NCI-H69 (cell line): ENCODE measurements at regions not wholly inside any gene's neighbourhood (a gene's known extent, or its start where the extent isn't known, plus 50 kb on each side); places are given as distances from the start of the nearest gene placed in this dataset.
"Not testable (repeated sequence)": the region's sequence is repeated elsewhere in the genome, so short reads cannot be mapped to it uniquely, and the experiment has no call there.

Experiments
- DNase-seq: peaks from one replicate; lab custom pipeline; 2025; lab: John Stamatoyannopoulos, UW

DNA sequence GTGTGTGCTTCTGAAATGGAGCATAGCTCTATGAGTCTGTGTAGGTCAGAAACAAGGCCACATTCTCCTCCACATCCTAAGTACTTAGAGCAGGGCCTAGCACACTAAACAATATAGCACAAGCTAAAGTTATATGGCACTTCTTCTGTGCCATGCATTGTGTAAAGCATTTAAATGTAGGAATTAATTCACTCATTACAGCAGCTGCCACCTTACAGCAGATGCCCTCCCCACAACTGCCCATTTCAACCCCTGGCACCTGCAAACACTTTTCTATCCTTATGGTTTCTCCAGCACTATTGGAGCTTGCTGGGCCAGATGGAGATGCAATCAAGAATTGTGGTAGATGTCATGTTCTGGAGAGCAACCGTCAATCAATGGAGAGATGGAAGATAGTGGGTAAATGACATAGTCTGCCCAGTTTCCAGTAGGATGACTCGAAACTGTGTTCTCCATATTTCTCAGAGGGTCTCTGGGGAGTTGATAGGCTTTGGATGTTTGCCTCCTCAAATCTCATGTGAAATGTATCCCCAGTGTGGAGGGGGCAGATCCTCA lies 373.7 kb downstream of the DOK5 start:
- peak; percentile 21 for DNase-seq

DNA sequence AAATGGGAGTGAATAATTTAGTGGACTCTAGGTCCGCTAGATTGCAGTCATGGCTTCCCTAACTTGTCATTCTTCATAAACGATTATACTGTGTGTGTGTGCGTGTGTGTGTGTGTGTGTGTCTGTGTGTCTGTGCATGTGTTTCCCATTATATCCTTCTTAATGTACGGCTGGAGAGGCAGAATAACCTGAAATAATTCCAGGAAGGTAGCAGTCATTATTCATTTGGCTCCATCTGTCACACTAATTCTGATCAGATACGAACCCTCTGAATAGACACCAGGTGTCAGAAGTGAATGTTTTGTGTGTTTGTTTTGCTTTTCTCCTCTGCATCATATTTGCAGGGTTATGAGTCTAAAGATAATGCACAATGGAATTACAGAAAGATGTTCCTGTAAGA lies 372.9 kb downstream of the DOK5 start:
- peak; percentile 61 for DNase-seq

DNA sequence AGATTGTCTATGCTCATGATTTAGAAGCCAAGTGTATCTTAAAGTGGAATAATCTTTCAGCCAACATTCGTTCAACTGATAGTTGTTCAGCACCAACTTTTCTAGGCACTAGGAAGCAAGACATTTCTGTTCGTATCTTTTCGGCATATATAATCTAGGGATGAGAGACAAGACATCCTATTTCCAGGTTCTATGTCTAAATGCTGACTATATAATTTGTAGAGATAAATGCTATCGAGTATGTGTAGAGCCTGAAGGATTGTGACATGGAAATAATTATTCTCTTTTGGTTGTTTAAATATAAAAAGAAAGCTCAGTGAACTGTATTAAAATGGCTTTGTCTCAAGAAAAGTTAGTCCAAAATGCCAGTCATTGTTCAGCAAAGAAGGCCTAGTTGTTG lies 371.6 kb downstream of the DOK5 start:
- DNase-seq, result no peak

DNA sequence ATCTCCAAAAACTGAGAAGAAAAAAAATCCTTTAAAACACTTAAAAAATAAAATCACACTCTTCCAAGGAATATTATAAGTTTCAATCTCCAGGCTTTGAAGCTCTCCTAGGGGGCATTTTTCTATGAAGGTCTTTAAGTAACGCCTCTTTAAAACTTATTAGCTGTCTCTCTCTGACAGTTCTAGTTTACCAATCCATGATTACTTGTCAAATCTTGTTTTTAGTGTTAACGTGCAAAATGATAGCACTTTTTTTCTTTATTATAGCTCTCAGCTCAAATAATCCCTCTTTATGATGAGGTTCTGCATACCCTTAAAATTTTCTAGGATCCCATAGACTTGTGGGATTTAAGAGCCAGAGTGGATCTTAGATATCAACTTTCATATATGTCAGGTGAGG lies 369.0 kb downstream of the DOK5 start:
- DNase-seq, result no peak

DNA sequence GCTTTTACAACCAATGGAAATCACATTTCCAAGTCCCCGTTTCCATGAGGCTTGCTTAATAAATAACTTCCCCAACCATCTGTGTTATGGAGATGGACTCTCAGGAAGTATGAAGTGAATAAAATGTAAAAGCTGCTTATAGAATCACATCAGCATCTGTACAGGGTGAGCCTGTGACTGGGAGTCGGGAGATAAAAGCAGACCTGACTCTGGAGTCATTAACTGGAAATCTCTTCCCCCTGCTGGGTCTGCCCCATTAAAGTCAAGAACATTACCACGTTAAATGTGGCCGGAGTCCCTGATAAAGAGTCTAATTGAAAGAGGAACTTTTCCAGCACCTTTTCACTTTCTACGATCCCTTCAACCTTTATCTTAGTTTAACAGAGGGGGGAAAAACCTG lies 368.5 kb downstream of the DOK5 start:
- DNase-seq, result no peak

DNA sequence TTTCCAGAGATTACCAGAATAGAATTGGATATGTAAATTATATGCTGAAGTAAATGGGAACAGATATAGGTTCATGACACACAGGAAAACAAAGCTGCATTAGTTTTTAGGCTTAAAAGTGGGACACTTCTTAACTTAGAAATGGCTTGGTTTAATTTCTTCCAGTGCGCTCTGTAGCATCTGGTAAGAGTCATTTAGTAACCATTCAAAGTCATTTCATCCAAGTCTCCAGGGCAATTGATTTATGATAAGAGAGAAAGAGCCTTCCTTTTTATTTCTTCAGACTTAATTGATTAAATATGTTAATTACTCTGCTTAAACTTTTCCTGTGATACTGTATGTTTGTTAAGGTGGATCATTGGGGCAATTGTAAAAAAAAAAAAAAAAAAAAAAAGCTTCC lies 368.0 kb downstream of the DOK5 start:
- DNase-seq, result no peak

DNA sequence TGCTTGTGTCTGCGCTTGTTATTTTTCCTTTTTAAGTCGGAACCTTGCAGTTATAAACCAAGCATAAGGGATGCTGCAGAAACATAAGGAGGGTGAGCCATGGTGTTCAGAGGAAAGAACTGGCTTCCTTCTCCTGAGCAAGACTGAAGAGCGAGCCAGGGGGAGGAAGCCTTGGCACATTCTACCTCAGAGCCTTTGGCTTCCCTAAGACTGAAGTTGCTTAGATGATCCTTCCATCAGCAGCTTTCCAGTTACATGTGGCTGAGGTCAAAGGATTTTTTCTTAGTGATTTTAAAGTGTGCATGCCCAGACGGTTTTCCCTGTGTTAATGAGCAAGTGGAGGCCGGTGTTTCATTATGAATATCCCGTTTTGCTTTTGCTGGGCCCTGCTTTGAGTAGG lies 363.8 kb downstream of the DOK5 start:
- no peak for DNase-seq

DNA sequence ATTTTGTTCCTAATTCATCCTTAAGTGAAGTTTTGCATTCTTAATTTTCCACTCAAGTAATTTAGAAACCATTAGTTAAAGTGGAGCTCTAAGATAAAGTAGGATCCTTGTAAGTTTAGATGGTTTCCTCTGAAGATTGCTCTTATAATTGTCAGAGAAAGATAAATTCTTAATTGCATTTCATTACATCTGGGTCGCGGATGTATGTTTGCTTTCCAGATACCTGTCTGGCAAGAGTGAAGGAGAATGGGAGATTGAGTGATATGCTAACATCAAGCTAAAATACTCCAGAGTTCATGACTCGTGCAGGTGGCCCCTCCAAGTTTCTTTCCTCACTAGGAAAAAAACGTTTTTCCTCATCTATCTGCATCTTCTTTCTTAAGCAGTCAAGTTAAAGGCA lies 361.8 kb downstream of the DOK5 start:
- DNase-seq, result no peak

DNA sequence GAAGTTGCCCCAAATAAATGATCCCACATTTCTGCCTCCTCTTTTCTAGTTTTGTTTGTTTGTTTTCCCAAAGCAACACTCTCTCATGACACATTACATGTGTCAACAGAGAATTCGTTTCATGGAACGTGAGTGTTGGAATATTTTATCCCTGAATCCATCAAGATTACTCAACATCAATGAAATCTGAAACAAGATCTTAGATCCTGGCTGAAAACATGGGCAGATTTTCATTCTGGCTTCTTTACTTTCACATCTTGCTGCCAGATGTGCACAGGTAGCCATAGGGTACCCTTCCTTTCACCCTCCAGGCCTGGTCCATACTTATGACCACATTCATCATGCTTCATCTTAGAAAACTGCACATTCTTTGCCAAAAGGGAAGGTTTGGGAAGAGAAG lies 347.0 kb downstream of the DOK5 start:
- no peak for DNase-seq

DNA sequence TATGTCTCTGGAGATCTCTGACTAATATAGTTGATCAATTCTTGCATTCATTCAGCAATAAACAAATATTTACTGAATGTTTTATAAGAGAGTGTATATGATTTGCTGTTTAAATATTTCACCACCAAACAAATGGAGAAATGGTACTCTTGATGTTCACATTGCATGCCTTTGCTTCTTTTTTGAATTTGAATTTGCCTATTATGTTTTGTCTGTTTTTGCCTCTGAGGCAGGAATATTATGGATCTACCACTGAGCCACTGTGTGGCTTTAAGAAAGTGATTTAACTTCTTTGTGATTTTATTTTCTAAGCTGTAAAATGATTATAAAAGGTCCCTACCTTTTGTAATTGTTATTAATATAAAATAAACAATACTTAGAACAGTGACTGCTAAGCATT lies 345.0 kb downstream of the DOK5 start:
- no peak for DNase-seq

DNA sequence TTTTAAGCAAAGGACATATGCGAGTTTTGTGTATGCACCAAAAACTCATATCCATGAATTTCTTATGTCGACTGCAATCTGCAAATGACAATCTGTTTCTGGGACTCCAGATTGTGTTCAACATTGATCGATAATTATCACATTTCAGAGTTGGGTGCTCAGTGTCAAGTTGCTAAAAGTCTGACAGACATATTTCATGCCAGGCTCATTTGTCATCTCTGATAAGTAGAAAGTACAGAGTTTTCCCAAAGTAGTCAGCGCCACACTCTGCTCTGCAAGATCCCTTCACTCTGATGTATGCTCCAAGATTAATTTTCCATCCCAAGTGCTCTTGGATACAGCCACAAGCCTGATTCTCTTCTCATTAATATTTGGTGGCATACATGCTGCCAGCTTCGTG lies 331.1 kb downstream of the DOK5 start:
- DNase-seq, result no peak

DNA sequence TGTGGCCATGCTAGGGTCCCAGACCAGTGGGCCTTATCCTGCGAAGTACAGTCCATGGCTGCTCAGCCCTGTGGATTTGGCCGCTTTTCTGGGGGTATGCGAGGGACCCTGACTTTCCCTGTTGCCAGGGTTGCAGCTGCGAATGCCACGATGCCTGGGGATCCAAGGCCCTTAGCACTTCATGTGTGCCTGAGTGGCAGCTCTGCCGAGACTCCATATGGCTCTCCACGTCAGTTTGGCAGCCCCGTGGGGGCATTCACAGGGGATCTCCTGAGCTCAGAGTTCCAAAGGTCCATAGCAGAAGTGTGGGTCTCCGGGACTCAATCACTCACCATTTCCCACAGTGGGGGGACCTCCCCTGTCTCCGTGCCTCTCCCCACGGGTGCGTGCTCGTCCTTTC lies 319.5 kb downstream of the DOK5 start:
- DNase-seq, result no peak

DNA sequence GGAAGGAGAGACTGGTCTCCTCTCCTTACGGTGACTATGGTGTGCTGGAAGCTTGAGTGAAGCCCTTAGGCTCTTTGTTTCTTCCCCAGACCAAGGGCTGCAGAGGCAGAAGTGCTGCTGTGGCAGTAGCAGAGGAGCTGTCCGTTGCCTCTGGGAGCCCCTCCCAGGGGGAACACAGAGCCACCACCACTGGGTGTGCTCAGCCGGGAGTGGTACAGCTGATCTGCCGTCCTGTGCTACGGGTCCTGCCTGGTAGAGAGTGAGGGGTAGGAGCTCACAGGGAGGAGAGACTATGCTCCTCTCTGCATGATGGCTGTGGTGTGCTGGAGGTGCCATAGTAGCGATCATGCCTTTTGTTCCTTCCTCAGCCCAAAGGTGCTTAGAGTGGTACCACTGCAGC lies 318.7 kb downstream of the DOK5 start:
- DNase-seq, result no peak

DNA sequence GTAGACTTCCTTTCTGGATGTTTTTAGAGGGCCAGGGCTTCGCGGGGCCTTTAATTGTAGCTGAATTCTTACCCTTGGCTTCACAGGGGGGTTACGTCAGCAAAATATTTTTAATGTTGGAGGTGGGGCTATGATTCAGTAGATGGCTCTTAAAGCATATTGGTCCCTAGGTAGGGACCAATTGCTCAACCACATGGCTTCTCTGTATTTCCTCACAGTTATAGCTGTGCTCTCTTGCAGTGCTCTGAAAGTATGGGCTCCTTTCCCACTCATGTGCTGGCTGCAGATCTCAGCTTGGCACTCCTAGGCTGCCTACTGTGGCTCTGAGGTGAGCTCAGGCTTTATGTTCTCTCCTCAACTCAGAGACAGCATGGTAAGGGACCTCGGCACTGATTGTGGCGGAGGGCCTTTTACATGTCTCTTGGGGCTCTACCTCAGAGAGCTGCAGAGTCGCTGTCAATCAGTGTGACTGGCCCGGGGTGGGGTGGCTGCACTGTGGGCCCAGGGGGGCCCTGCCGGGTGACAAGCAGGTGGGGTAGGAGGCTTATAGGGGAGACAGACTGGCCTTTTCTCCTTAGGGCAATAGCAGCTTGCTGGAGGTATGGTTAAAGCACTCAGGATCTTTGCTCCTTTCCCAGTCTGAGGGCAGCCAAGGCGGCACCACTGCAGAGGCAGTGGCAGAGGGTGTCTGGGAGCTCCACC lies 318.0 kb downstream of the DOK5 start:
- no peak for DNase-seq

DNA sequence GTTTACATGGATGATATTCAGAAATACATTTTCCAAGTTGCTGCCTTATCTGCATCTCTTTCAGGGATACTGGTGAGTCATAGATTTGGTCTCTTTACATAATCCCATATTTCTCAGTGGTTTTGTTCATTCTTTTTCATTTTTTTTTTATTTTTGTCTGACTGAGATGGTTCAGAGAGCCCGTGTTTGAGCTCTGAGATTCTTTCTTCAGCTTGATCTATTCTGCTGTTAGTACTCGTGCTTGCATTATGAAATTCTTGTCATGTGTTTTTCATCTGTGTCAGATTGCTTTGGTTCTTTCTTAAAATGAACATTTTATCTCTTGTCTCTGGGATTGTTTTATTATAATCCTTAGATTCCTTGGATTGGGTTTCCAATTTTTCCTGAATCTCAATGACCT lies 317.3 kb downstream of the DOK5 start:
- no peak for DNase-seq

DNA sequence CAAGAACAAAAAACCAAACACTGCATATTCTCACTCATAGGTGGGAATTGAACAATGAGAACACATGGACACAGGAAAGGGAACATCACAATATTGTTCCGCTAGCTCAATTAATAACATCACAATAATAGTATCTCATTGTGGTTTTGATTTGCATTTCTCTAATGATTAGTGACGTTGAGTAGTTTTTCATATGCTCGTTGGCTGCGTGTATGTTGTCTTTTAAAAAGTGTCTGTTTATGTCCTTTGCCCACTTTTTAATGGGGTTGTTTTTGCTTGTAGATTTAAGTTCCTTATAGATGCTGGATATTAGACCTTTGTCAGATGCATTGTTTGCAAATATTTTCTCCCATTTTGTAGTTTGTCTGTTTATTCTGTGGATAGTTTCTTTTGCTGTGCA lies 312.9 kb downstream of the DOK5 start:
- DNase-seq, result not testable (repeated sequence)

DNA sequence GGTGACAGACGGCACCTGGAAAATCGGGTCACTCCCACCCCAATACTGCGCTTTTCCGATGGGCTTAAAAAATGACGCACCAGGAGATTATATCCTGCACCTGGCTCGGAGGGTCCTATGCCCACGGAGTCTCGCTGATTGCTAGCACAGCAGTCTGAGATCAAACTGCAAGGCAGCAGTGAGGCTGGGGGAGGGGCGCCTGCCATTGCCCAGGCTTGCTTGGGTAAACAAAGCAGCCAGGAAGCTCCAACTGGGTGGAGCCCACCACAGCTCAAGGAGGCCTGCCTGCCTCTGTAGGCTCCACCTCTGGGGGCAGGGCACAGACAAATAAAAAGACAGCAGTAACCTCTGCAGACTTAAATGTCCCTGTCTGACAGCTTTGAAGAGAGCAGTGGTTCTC lies 307.4 kb downstream of the DOK5 start:
- not testable (repeated sequence) for DNase-seq

DNA sequence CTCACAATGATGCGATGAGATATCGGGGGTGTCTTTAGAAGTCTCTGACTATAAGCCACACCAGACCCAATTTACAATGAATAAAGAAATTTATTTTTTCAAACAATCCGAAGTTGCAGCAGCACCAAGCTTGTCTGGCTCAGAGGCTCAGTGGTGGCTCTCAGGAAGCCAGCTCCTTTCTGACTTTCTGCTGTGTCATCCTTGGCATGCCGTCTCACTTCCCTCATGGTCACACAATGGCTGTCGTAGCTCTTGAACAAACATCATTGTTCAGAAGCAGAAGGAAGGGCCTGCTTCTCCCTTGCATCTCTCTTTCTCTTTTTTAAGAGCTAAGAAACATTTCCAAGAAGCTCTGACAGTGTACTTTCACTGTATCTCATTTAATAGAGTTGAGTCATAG lies 299.0 kb downstream of the DOK5 start:
- DNase-seq, result no peak

DNA sequence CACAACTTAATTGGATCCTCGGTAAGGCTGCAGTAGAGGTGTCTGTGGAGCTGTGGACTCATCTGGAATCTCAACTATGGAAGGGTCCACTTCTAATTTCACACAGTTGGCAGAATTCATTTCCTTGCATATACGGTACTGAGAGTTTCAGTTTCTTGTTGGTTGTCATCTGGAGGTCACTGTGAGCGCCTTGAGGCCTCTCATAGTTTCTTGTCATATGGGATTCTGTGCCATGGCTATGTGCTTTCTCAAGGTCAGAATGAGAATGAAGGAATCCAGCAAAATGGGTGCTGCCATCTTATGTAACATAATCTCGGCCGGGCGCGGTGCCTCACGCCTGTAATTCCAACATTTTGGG lies 298.2 kb downstream of the DOK5 start:
- no peak for DNase-seq

DNA sequence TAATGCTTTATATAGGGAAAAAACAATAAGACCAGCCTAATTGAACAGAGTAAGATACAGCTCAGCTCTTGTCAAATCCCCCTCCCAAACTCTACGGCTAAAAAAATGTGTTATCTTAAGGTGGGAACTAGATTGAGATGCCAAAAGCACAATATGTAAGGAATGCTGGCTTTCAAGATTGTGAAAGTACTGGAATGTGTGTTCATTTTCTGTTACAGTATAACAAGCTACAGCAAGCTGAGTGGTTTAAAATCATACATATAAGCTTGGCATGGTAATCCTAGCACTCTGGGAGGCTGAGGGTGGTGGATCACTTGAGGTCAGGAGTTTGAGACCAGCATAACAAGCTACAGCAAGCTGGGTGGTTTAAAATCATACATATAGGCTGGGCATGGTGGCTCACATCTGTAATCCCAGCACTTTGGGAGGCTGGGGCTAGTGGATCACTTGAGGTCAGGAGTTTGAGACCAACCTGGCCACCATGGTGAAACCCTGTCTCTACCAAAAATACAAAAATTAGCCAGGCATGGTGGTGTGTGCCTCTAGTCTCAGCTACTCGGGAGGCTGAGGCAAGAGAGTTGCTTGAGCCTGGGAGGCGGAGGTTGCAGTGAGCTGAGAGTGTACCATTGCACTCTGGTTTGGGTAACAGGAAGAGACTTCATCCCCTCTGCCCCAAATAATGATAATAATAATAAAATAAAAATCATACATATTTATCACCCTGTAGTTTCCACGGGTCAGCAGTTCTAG lies 297.7 kb downstream of the DOK5 start:
- DNase-seq, result no peak

DNA sequence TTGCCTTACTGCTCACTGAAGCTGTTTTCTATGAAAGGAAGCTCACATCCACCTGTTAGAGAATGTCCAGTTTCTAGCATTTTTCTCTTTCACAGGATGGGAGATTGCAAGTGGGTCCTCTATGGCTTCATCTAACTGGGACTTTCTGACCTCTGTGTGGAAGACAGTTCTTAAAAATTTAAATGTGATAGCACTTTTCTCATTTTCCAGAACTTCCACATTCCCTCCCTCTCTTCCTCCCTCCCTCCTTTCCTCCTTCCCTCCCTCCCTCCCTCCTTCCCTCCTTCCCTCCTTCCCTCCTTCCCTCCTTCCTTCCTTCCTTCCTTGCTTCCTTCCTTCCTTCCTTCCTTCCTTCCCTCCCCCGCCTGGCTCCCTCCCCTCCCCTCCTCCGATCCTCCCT lies 291.1 kb downstream of the DOK5 start:
- no peak for DNase-seq

DNA sequence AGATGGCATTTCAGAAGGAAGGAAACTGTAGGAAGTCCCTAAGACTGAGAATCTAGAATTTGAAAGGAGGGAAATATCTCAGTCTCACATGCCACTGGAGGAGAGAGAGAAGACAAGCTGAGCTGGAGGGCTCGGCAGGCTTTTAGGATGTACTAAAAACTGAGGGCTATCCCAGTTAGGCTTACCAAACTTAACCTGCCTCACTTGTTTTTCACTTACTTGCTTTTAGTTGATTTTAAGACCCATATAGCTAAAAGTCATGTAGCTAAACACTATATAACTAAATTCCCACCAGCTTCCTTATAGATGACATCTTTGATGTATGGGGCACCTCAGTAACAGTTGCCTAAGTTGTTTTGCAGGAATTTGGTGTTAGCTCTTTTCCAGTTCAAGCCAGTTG lies 288.0 kb downstream of the DOK5 start:
- DNase-seq, result no peak

DNA sequence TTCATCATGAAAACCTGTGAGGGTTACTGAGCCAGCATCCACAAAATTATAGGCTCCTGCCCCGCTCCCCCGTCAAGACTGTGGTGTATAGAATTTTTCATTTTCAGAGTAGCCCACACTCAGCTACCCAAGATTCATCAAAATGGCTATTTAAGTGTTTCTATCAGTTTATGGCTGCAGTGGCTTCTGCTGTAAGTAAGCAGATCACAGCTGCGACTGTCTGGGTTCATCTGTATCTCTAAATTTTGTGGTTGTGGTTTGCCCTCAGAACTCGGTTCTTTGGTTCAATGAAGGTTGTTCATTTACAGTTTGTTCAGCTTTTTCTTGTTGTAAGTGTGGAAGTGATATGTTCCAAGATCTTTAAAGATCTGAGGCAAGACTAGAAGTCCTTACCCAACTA lies 284.2 kb downstream of the DOK5 start:
- no peak for DNase-seq

DNA sequence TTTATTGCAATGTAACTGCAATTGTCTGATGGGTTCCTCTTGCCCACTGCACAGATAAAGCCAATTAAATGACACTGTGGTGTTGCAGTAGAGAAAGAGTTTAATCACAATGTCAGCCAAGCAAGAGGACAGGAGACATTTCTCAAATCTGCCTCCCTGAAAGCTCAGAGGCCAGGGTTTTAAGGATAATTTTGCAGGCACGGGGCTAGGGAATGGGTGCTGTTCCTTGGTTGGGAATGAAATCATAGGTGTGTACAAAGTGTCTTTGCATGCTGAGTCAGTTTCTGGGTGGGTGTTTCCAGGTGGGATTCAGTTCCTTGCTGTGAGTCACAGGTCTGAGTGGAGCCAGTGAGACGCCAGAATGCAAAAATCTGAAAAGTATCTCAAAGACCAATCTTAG lies 271.4 kb downstream of the DOK5 start:
- no peak for DNase-seq
